ENCODE measurements at regions not wholly inside any gene's neighbourhood (a gene's known extent, or its start where the extent isn't known, plus 50 kb on each side); places are given as distances from the start of the nearest gene placed in this dataset.

- no peak for TF ChIP-seq POLR2A (IDR thresholded peaks at IDR 0.05; ENCODE audit: low read depth, low read length)
- no peak for TF ChIP-seq POLR2AphosphoS5 (IDR thresholded peaks at IDR 0.05; ENCODE audit: low read depth, low read length)
- no peak for TF ChIP-seq TAF1 (IDR thresholded peaks at IDR 0.05; ENCODE audit: low read depth, low read length)
- no peak for TF ChIP-seq SPI1 (IDR thresholded peaks at IDR 0.05; ENCODE audit: low read depth, low read length)
Measured at GRCh38 chr13:50275392-50276063, 260.3 kb downstream of the KCNRG start.

Measured in GM12891 (cell line).